Stimulated activated CD4-positive, alpha-beta T cell treated with anti-CD3 and anti-CD28 coated beads, Interleukin-1b, Interleukin-23, amount 100 ng/mL, for 24 hours (primary cell): ENCODE measurements at regions not wholly inside any gene's neighbourhood (a gene's known extent, or its start where the extent isn't known, plus 50 kb on each side); places are given as distances from the start of the nearest gene placed in this dataset.

Source experiments
- DNase-seq, 4 experiments: peaks; one replicate each; pipeline ENCODE4 v3.0.0-alpha.2; 2020; ENCODE audit warnings: low read depth in 4 of 4, low spot score in 1 of 4

DNA sequence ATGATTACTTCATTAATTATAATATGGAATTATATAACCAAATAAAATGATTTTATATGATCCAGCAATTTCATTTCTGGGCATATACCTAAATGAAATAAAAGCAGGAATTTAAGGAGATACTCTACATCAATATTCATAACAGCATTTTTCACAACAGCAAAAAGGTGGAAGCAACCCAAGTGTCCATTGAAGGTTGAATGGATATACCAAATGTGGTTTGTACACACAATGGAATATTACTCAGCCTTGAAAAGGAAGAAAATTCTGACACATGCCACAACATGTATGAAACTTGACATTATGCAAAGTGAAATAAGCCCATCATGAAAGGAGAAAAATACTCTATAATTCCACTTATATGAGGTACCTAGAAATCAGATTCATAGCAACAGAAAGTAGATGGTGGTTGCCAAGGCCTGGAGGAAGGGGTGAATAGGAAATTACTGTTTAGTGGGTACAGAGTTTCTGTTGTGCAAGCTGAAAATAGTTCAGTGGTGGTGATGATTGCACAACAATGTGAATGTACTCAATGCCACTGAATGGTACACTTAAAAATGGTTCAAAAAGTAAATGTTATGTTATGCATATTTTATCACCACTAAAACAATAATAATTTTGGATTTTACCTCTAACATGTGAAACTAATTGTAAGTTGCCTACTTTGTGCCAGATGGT lies 471.5 kb downstream of the SPRY1 start:
- no peak for DNase-seq

DNA sequence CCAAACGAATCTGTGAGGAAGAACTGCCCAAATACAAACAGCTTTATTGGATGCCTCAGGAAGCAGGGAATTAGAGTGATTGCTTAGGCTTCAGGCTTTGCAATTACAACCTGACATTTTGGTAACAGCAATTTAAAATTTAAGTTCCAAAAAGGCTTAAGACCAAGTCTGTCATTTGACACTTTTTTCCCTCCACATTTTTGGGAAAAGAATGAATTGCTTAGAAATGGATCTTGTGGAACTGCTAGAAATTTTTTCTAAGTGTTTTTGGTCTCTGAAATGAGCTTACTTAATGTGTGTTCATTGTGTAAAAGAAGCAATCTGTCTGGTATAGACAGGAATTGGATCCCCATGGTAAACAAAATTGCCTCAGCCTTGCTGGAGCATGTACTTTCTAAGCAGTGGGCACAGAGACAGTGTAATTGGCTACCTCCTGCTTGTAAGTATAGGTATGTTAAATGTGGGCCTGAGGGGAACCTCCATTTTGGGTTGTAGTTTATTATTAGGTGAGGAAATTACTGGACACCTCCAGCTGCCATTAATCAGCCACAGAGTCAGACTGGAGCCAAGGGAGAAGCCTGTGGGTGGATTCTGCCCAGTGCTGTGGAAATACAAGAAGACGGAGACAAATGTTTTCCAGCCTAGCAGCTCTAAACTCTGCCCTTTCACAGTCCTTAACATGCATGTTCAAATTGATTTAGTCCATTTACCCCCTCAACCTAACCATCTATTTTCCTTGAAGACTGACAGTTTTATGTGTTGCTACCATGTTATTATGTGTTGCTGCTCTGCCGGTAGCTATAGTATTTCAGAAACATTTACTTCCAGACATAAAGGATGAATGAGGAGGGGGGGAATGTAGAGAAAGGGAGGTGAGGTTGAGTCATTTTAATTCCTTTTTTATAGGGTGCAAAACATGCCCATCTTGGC lies 473.0 kb downstream of the SPRY1 start:
- DNase-seq = no peak

DNA sequence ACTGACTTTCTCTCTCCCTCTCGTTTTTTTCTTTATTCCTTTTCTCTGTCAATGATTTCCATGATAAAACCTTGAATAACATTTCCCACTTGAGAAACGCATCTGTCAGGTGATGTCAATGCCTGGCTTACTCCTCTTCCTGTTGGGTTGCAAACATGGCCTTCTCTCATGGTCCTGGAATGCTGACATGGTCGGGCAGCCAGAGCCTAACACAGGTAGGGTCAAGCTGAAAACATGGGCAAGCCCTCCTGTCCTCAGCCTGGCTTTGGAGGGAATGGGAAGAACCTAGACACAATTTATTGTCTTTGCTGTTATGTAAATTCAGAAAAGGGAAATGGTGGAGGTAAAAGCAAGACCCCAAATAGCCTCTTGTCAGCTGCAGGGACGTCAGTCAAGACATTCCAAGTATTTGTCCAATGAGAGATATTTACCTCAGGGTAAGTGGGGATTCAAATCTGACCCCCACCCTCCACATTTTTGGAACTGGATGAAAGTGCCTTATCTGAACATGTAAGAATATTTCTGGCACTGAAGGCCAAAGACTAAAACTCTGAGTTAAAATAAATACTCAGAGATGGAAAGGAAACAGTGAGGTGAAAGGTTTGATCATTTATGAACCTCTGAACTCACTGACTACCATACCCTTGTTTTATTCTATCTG lies 473.8 kb downstream of the SPRY1 start:
- no peak for DNase-seq

DNA sequence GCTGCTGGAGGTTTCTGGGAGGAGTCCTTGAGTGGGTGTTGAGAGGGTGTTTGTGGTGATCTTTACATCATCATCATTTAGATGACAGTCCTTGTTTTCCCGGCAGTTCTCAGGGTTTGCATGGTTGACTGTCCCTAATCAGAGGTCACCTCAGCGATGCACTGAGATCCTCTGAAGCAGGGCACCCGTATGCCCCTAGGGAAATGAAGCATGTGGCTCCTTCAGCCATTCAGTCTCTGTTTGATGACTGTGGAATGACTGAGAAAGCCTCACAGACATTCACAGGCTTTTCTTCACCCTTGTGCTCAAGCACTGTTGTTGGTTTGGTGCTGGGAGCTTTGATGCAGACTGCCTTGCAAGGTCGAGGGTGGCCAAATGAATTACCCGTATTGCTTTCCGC lies 474.7 kb downstream of the SPRY1 start:
- DNase-seq = no peak

DNA sequence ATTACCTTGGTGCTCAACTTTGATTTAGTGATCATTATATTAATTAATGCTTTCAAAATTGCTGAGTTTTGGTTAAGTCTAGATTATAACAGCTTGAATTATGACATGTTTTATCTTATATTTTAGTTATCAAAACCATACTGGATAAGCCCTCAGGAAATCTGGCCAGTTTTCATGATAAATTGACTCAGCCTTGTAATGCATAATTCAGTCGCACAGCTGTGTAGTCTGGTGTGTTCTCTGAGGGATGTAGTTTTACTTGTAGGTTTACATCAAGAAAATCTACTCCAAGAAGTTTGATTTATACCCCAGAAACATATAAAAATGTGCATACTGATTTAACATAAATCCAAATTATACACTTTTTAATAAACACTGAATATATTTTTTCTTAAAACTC lies 477.5 kb downstream of the SPRY1 start:
- no peak for DNase-seq

DNA sequence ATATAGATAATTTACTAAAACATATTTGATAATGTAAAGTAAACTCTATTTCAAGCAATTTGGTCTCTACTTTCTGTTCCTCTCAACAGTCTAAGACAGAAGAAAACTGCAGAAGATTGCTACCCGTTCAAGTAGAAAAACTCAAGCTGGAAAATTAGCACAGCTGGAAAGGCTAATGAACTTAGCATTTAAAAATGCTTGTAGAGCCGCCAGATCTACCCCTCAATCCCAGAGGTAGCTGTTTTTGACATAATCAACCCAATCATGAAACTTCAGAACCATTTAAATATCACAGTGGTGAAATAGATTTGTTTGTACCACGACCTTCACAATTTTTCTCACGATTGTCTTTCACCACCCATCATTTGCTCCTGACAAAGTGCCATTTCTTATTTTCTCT lies 479.5 kb downstream of the SPRY1 start:
- no peak for DNase-seq

DNA sequence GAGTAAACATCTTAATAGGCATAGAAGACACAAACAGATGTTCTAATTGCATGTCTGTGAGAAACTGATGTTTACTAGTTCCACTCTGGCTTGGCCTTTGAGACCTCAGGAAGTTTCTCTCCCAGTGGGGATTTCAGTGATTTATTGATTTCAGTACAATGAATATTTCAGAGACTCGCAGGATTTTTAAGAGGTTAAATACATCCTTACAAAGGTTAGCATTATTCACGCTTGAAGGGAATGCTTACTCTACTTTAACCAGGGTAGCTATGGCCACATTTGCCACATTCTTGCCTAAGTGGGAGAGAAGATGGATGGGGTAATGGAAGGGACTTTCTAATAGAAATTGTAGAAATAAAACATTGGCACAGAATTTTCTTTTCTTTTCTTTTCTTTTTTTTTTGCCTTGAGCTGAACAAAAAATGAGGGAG lies 480.1 kb downstream of the SPRY1 start:
- no peak for DNase-seq

DNA sequence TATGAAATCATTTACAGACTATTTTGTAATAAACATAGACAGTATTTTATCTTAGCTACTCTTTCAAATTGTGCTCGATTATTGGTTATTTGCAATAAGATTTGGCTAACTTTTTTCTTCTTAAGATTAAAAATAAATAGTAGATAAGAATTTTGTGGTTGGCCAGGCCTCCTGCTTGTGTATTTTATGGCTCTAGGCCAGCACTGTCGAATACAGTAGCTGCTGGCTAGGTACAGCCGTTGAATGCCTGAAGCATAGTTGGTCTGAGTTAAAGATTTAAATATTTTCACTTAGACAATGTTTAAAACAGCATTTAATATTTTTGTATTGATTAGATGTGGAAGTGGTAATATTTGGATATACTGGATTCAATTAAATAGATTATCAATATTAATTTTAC lies 481.0 kb downstream of the SPRY1 start:
- DNase-seq = no peak

DNA sequence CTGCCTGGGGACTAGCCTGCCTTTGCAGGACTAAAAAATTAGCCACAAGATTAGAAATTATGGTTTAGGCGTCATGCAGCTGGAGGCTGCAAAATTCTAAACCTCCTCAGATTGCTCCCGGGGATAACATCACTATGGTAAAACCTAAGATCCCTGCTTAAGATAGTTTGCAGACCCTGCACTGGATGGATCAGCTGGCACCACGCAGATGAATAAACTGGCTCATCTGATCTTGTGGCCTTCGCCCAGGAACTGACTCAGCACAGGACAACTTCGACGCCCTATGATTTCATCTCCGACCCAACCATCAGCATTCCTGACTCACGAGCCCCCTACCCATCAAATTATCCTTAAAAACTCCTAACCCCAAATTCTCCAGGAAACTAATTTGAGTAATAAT lies 482.4 kb downstream of the SPRY1 start:
- DNase-seq = no peak

DNA sequence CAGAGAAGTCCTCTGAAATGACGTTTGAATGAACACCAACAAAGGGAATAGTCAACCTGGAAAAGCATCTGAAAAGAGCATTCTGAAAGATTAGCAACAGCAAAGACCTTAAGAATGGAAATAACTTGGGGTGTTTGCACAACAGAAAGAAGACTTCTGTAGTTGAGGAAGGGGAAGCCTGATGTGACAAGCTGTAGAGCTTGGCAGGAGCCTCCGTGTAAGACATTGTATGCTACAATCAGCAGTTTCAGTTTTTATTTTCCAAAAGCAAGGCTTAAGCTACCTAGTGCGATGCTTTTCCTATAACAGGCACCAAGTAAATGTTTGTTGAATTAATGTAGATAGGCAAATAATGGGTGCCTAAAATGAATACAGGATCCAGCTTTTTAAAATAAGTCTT lies 484.0 kb downstream of the SPRY1 start:
- no peak for DNase-seq

DNA sequence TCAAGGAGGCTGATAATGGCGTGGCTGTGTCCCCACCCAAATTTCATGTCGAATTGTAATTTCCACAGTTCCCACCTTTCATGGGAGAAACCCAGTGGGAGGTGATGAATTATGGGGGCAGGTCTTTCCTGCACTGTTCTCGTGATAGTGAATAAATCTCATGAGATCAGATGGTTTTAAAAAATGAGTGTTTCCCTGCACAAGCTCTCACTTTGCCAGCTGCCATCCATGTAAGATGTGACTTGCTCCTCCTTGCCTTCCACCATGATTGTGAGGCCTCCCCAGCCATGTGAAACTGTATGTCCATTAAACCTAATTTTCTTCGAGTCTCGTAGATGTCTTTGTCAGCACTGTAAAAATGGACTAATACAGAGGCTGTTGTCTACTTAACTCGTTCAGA lies 488.3 kb downstream of the SPRY1 start:
- no peak for DNase-seq

DNA sequence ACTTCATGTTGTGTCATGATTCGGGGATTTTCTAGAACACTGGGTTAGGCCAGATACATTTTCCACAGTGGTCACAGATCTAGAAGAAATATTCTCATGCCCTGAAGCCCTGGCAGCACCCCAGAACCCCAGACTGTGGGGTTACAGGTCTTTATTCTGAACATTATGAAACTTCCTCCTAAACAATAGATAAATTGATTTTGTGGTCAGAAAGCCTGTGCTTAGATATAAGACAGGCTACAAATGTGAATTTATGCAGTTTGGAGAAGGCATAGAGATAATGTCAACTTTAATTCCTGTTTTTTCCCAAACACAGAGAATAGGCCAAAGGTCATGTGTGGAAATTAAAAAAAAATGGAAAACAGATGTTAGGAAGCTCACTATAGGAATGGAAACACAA lies 492.9 kb downstream of the SPRY1 start:
- no peak for DNase-seq

DNA sequence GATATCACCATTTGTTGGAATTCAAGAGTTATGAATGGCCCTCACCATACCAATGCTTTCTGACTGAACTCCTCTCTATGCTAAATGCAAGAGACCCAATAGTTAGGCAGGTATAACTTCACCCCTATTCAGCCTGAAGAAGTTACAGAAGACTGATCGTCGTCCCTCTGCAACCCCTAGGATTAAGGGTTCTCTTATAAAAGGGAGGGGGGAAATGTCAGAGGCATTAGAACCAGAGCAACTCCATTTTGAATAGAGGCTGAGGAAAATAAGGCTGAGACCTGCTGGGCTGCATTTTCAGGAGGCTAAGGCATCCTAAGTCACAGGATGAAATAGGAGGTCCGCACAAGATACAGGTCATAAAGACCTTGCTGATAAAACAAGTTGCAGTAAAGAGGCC lies 494.3 kb downstream of the SPRY1 start:
- DNase-seq = no peak

DNA sequence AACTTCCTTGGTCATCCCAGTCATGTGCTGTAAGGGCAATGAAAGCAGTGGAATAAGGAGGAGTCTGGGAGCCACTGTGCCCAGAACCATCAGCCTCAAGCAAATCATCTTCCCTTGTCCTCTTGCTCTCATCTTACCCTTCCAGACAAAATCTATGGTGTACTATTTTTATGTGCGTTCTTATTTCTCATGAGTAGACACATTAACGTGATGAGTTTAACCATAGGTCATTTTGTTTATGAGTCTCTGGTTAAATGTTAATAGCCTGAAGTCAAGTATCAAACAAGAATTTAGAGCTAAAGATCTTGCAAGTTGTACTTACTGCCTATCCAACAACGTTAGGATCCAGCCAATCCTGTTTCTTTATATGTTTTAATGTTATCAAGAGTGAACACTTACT lies 495.3 kb downstream of the SPRY1 start:
- DNase-seq = no peak

DNA sequence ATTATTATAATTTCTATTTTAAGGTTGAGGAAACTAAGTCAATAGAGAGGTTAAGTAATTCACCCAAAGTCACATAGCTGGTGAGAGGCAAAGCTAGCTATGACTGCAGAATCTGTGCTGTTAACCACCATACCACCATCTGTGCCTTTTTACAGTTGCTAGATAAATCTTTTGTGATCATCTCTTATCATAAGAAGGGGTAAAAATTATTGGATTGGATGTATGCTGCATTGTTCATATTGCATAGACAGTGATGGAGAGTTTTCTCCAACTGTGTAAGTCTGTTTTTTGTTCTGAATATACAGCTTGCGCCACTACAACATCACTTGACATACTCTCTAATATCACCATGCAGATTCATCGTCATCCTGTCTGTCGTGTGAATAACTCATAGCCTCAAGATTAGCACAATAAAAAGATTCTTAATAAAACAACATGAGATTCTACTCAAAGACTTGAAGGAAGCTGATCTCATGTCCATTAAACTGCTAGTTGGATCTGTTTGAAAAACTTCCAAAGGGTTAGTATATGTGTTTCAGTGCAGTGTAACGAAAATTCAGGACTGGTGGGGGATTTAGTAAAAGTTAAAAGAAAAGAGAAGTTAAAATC lies 495.9 kb downstream of the SPRY1 start:
- DNase-seq = no peak

DNA sequence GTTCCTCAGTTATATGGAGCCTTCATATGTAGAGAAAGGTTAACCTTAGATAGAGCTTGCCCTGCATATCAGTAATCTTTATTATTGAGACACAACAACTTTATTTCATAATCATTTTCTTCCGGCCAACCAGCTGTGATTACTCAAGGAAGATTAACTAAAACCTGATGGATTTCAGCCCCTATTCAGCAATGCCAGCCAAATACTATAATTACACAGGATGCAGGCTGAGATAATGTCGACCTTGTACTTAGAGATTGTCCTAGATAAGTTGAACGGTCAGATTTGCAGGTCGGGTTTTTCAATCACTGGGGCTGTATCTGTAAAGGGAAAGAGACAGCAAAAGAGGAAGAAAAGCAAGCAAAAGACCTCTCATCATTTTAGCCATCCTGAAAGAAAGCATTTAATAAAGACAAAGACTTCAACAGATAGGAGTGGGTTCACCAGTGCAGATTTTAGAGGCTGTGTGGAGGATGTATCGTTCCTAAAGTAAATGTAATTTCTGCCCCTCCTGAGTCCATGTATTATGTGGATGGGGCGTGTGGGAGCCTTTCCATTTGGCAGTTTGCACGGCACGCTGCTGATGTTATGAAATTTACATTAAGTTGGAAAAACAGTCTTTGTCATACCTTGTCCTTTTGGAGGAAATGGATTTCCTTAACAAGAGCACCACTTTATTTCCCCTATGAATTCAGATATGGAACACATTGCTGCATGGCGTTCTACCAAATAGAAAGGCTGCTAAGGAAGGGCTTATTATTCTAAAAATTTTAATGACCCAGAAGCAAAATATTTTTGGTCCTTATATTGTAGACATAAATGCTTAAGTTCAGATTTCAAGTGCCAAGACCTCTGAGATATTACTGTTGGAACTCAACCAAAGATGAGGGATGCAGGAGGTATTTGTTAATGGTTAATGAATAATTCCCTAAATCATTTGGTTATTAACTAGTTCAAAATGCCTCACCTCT lies 496.7 kb downstream of the SPRY1 start:
- DNase-seq = no peak

DNA sequence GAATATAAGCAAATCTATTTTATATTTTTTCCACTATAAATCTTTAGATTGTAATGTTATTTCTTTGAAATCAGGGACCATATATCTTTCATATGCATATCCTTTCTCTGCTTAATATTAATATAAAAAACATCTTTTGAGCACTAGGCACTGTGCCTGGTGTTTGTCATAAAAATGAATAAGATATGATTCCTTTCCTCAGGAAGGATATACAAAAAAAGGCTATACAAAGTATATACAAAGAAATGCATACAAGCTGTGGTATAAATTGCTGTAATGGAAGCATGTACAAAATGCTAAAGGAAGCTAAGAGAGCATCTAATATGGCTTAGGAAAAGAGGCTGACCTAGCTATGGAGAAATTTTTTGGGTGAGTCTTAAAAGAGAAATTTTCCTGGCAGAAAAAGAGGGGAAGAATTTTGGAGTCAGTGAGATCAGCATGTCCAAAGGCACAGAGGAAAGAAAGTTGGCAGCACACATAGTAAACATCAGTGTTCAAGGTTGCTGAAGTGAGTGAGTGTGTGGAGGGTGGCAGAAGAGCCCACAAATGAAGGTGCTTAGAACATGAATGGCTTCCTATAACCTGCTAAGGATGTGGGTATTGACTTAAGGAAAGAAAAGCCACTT lies 500.0 kb downstream of the SPRY1 start:
- no peak for DNase-seq

DNA sequence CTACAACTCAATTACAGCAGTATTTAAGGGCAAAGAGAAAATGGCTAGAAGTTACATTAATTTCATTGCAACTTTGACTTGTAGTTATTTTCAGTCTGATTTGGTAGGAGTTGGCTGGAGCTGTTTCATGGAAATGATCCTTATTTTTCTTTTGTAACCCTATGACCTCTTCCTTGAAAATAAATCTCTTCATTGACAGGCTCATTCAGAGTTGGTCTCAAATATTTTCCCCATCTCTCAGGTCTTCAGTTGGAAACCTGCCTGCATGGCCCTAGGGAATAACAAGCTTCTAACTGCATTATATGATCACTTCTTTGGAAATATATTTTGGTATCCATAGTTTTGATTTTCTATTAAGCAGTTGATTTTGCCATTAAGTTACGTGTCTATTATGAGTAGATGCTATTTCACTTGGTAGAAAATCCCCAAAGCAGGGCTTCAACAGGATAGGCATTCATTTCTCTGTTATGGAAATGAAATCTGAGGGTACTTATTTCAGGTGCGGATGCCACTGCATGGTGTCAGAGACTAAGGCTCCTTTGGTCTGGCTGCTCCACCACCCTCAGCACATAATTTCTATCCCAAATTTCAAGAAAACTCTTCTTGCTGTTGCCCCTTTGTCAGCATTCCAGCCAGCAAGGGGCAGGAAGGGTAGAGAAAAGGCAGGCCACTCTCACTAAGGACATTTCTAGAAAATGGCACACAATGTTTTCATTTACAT lies 502.5 kb downstream of the SPRY1 start:
- no peak for DNase-seq

DNA sequence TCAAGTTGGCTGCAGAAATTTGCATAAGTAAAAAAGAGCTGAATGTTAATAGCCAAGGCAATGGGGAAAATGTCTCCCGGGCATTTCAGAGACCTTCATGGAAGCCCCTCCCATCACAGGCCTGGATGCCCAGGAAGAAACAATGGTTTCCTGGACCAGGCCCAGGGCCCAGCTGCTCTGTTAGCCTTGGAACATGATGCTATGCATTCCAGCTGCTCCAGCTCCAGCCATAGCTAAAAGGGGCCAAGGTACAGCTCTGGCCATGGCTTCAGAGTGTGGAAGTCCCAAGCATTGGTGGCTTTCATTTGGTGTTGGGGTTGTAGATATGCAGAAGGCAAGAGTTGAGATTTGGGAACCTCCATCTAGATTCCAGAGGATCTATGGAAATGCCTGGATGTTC lies 508.3 kb downstream of the SPRY1 start:
- no peak for DNase-seq
